AG09309 (cell line): ENCODE measurements at regions not wholly inside any gene's neighbourhood (a gene's known extent, or its start where the extent isn't known, plus 50 kb on each side); places are given as distances from the start of the nearest gene placed in this dataset.

Experiments used
- DNase-seq: peaks from one replicate; pipeline ENCODE4 v3.0.0-alpha.2; 2010; ENCODE audit warnings: low read depth
- H3K4me3 ChIP-seq: 2 replicates; pipeline ENCODE4 v1.5.1; 2011; ENCODE audit warnings: mild to moderate bottlenecking, low read depth, low read length, moderate library complexity; ENCODE audit not compliant: control insufficient read depth
- TF ChIP-seq, protein P1 (sequence below): IDR thresholded peaks from 2 replicates; pipeline ENCODE4 v1.5.1; 2011; ENCODE audit warnings: mild to moderate bottlenecking, low read depth, low read length, inconsistent platforms; ENCODE audit not compliant: insufficient read depth, control insufficient read depth; ENCODE audit errors: missing control alignments

DNA sequence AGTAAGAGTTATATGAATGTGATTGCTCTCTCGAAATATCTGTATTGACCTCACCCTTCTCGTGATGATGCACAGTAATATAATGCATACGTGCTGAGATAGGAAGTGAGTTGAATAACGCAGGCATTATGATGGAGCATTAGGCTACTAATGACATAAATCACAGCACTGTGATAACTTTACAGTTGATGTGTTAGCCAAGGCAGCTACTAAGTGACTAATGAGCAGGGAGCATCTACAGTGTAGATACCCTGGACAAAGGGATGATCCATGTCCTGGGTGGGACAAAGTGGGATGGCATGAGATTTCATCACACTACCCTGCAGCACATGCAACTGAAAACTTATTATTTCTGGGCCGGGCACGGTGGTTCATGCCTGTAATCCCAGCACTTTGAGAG, 68.4 kb downstream of the HDGFL1 start:
- DNase-seq, result no peak
- H3K4me3 ChIP-seq, result no peak overlapping the region
- TF ChIP-seq, protein P1, sequence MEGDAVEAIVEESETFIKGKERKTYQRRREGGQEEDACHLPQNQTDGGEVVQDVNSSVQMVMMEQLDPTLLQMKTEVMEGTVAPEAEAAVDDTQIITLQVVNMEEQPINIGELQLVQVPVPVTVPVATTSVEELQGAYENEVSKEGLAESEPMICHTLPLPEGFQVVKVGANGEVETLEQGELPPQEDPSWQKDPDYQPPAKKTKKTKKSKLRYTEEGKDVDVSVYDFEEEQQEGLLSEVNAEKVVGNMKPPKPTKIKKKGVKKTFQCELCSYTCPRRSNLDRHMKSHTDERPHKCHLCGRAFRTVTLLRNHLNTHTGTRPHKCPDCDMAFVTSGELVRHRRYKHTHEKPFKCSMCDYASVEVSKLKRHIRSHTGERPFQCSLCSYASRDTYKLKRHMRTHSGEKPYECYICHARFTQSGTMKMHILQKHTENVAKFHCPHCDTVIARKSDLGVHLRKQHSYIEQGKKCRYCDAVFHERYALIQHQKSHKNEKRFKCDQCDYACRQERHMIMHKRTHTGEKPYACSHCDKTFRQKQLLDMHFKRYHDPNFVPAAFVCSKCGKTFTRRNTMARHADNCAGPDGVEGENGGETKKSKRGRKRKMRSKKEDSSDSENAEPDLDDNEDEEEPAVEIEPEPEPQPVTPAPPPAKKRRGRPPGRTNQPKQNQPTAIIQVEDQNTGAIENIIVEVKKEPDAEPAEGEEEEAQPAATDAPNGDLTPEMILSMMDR, result no peak

- TF ChIP-seq, protein P1, result no peak
- no peak for DNase-seq
- no peak overlapping the region for H3K4me3 ChIP-seq
These were observed 69.0 kb downstream of the HDGFL1 start for GRCh38 chr6:22638320-22638719.

- no peak for DNase-seq
- TF ChIP-seq, protein P1, result no peak
- H3K4me3 ChIP-seq, result no peak overlapping the region
These were observed 72.9 kb downstream of the HDGFL1 start for GRCh38 chr6:22642254-22642653.

DNA sequence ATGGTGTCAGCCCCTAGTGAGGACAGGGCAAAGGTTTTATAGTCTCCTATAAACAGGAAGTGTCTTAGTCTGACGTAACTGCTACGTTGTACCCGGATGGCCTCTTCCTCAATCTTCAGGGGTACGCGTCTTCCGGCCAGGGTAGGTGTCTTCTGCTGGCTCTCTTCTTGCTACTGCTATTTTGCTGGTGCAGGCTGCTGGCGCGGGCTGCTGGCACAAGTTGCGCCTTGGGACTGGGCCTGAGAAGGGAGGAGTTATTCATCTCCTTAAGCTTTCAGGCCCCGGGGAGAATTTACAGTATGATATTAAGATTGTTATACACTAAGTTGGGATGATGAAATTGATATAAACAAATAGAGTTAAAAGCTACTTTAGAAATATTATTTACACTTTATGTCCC, 74.4 kb downstream of the HDGFL1 start:
- no peak overlapping the region for H3K4me3 ChIP-seq
- TF ChIP-seq, protein P1, result no peak
- DNase-seq, result no peak

- H3K4me3 ChIP-seq, result no peak overlapping the region
- TF ChIP-seq, protein P1, result no peak
- DNase-seq, result no peak
These were observed 78.4 kb downstream of the HDGFL1 start for GRCh38 chr6:22647719-22648118.

DNA sequence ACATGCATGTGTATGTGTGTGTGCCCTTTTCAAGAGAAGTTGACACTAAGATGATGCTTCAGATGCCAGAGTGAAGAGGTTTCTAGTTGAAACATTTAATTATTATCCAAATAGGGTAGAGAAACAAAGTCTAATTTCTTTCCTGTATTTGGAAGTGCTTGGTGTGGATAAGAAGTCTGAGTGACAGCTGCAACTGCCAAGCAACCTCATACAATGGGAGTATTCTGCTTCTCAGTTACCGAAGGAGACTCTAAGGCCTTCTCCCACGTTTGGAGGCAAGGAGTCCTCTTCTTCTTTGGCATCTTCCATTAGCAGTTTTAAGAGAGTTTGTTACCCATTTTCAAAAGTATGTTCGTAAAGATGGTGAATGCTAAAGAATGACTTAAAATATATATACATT, 82.4 kb downstream of the HDGFL1 start:
- no peak for DNase-seq
- H3K4me3 ChIP-seq, result no peak overlapping the region
- TF ChIP-seq, protein P1, result no peak
